ENCODE measurements at regions not wholly inside any gene's neighbourhood (a gene's known extent, or its start where the extent isn't known, plus 50 kb on each side); places are given as distances from the start of the nearest gene placed in this dataset.

GRCh38 chr9:25224996-25225395 lies 453.2 kb downstream of the TUSC1 start:
- Histone ChIP-seq H3K79me2 (ENCODE audit: control insufficient read depth, insufficient read depth, low read length, unreplicated experiment) (no peaks in the 10 kb centered on the region), H2AFZ (ENCODE audit: low read length, unreplicated experiment) (no peak overlapping the region), H3K4me1 (ENCODE audit: control insufficient read depth, insufficient read depth, low read length, unreplicated experiment) (no peaks in the 10 kb centered on the region), H3K27ac (ENCODE audit: low read depth, low read length) (no peak overlapping the region), H3K36me3 (ENCODE audit: insufficient read depth, low read length) (no peaks in the 10 kb centered on the region), H3K4me3 (ENCODE audit: low read depth, low read length) (no peak overlapping the region), H3K27me3 (ENCODE audit: insufficient read depth, low read length) (no peaks in the 10 kb centered on the region)

GRCh38 chr9:25224309-25224708 lies 453.9 kb downstream of the TUSC1 start:
- Histone ChIP-seq H3K79me2 (ENCODE audit: control insufficient read depth, insufficient read depth, low read length, unreplicated experiment) (no peaks in the 10 kb centered on the region), H3K4me1 (ENCODE audit: control insufficient read depth, insufficient read depth, low read length, unreplicated experiment) (no peaks in the 10 kb centered on the region), H3K36me3 (ENCODE audit: insufficient read depth, low read length) (no peaks in the 10 kb centered on the region), H3K27me3 (ENCODE audit: insufficient read depth, low read length) (no peaks in the 10 kb centered on the region), H3K27ac (ENCODE audit: low read depth, low read length) (no peak overlapping the region), H3K4me3 (ENCODE audit: low read depth, low read length) (no peak overlapping the region), H2AFZ (ENCODE audit: low read length, unreplicated experiment) (no peak overlapping the region)

GRCh38 chr9:25212361-25212760 lies 465.9 kb downstream of the TUSC1 start:
- Histone ChIP-seq H3K4me3 (ENCODE audit: low read depth, low read length) (no peak overlapping the region), H3K4me1 (ENCODE audit: control insufficient read depth, insufficient read depth, low read length, unreplicated experiment) (no peaks in the 10 kb centered on the region), H2AFZ (ENCODE audit: low read length, unreplicated experiment) (no peak overlapping the region), H3K36me3 (ENCODE audit: insufficient read depth, low read length) (no peaks in the 10 kb centered on the region), H3K27me3 (ENCODE audit: insufficient read depth, low read length) (no peaks in the 10 kb centered on the region), H3K27ac (ENCODE audit: low read depth, low read length) (no peak overlapping the region), H3K79me2 (ENCODE audit: control insufficient read depth, insufficient read depth, low read length, unreplicated experiment) (no peaks in the 10 kb centered on the region)

GRCh38 chr9:25207402-25208195 lies 470.6 kb downstream of the TUSC1 start:
- Histone ChIP-seq H3K27ac (ENCODE audit: low read depth, low read length) (no peak overlapping the region), H3K79me2 (ENCODE audit: control insufficient read depth, insufficient read depth, low read length, unreplicated experiment) (no peaks in the 10 kb centered on the region), H2AFZ (ENCODE audit: low read length, unreplicated experiment) (no peak overlapping the region), H3K27me3 (ENCODE audit: insufficient read depth, low read length) (no peaks in the 10 kb centered on the region), H3K4me1 (ENCODE audit: control insufficient read depth, insufficient read depth, low read length, unreplicated experiment) (no peaks in the 10 kb centered on the region), H3K4me3 (ENCODE audit: low read depth, low read length) (no peak overlapping the region), H3K36me3 (ENCODE audit: insufficient read depth, low read length) (no peaks in the 10 kb centered on the region)

GRCh38 chr9:25206027-25206426 lies 472.2 kb downstream of the TUSC1 start:
- Histone ChIP-seq H3K79me2 (ENCODE audit: control insufficient read depth, insufficient read depth, low read length, unreplicated experiment) (no peaks in the 10 kb centered on the region), H3K27ac (ENCODE audit: low read depth, low read length) (no peak overlapping the region), H3K4me3 (ENCODE audit: low read depth, low read length) (no peak overlapping the region), H3K27me3 (ENCODE audit: insufficient read depth, low read length) (no peaks in the 10 kb centered on the region), H3K36me3 (ENCODE audit: insufficient read depth, low read length) (no peaks in the 10 kb centered on the region), H2AFZ (ENCODE audit: low read length, unreplicated experiment) (no peak overlapping the region), H3K4me1 (ENCODE audit: control insufficient read depth, insufficient read depth, low read length, unreplicated experiment) (no peaks in the 10 kb centered on the region)

GRCh38 chr9:25205285-25205684 lies 473.0 kb downstream of the TUSC1 start:
- Histone ChIP-seq H3K4me3 (ENCODE audit: low read depth, low read length) (no peak overlapping the region), H3K36me3 (ENCODE audit: insufficient read depth, low read length) (no peaks in the 10 kb centered on the region), H3K27me3 (ENCODE audit: insufficient read depth, low read length) (no peaks in the 10 kb centered on the region), H3K27ac (ENCODE audit: low read depth, low read length) (no peak overlapping the region), H3K79me2 (ENCODE audit: control insufficient read depth, insufficient read depth, low read length, unreplicated experiment) (no peaks in the 10 kb centered on the region), H2AFZ (ENCODE audit: low read length, unreplicated experiment) (no peak overlapping the region), H3K4me1 (ENCODE audit: control insufficient read depth, insufficient read depth, low read length, unreplicated experiment) (no peaks in the 10 kb centered on the region)

- no peak overlapping the region for H3K4me3 ChIP-seq (ENCODE audit: low read depth, low read length)
- H3K27me3 ChIP-seq (ENCODE audit: insufficient read depth, low read length): no peaks in the 10 kb centered on the region
- H3K36me3 ChIP-seq (ENCODE audit: insufficient read depth, low read length): no peaks in the 10 kb centered on the region
- no peaks in the 10 kb centered on the region for H3K4me1 ChIP-seq (ENCODE audit: control insufficient read depth, insufficient read depth, low read length, unreplicated experiment)
- H2AFZ ChIP-seq (ENCODE audit: low read length, unreplicated experiment): no peak overlapping the region
- no peak overlapping the region for H3K27ac ChIP-seq (ENCODE audit: low read depth, low read length)
- H3K79me2 ChIP-seq (ENCODE audit: control insufficient read depth, insufficient read depth, low read length, unreplicated experiment): no peaks in the 10 kb centered on the region
Observed at GRCh38 chr9:25177858-25178257, 500.4 kb downstream of the TUSC1 start.

GRCh38 chr9:25129537-25129936 lies 548.7 kb downstream of the TUSC1 start:
- H2AFZ ChIP-seq (ENCODE audit: low read length, unreplicated experiment): no peak overlapping the region
- no peaks in the 10 kb centered on the region for H3K4me1 ChIP-seq (ENCODE audit: control insufficient read depth, insufficient read depth, low read length, unreplicated experiment)
- H3K27me3 ChIP-seq (ENCODE audit: insufficient read depth, low read length): no peaks in the 10 kb centered on the region
- no peaks in the 10 kb centered on the region for H3K79me2 ChIP-seq (ENCODE audit: control insufficient read depth, insufficient read depth, low read length, unreplicated experiment)
- no peaks in the 10 kb centered on the region for H3K36me3 ChIP-seq (ENCODE audit: insufficient read depth, low read length)
- no peak overlapping the region for H3K4me3 ChIP-seq (ENCODE audit: low read depth, low read length)
- no peak overlapping the region for H3K27ac ChIP-seq (ENCODE audit: low read depth, low read length)

- Histone ChIP-seq H3K4me3 (ENCODE audit: low read depth, low read length) (no peak overlapping the region), H3K36me3 (ENCODE audit: insufficient read depth, low read length) (no peaks in the 10 kb centered on the region), H3K27ac (ENCODE audit: low read depth, low read length) (no peak overlapping the region), H2AFZ (ENCODE audit: low read length, unreplicated experiment) (no peak overlapping the region), H3K79me2 (ENCODE audit: control insufficient read depth, insufficient read depth, low read length, unreplicated experiment) (no peaks in the 10 kb centered on the region), H3K4me1 (ENCODE audit: control insufficient read depth, insufficient read depth, low read length, unreplicated experiment) (no peaks in the 10 kb centered on the region), H3K27me3 (ENCODE audit: insufficient read depth, low read length) (no peaks in the 10 kb centered on the region)
Observed at GRCh38 chr9:25121811-25122210, 556.4 kb downstream of the TUSC1 start.

- Histone ChIP-seq H3K79me2 (ENCODE audit: control insufficient read depth, insufficient read depth, low read length, unreplicated experiment) (no peaks in the 10 kb centered on the region), H3K4me1 (ENCODE audit: control insufficient read depth, insufficient read depth, low read length, unreplicated experiment) (no peaks in the 10 kb centered on the region), H3K27ac (ENCODE audit: low read depth, low read length) (no peak overlapping the region), H3K27me3 (ENCODE audit: insufficient read depth, low read length) (no peaks in the 10 kb centered on the region), H3K4me3 (ENCODE audit: low read depth, low read length) (no peak overlapping the region), H3K36me3 (ENCODE audit: insufficient read depth, low read length) (no peaks in the 10 kb centered on the region), H2AFZ (ENCODE audit: low read length, unreplicated experiment) (no peak overlapping the region)
Observed at GRCh38 chr9:25119041-25119440, 559.2 kb downstream of the TUSC1 start.

GRCh38 chr9:25117791-25118190 lies 560.5 kb downstream of the TUSC1 start:
- Histone ChIP-seq H2AFZ (ENCODE audit: low read length, unreplicated experiment) (no peak overlapping the region), H3K4me1 (ENCODE audit: control insufficient read depth, insufficient read depth, low read length, unreplicated experiment) (no peaks in the 10 kb centered on the region), H3K27me3 (ENCODE audit: insufficient read depth, low read length) (no peaks in the 10 kb centered on the region), H3K4me3 (ENCODE audit: low read depth, low read length) (no peak overlapping the region), H3K27ac (ENCODE audit: low read depth, low read length) (no peak overlapping the region), H3K36me3 (ENCODE audit: insufficient read depth, low read length) (no peaks in the 10 kb centered on the region), H3K79me2 (ENCODE audit: control insufficient read depth, insufficient read depth, low read length, unreplicated experiment) (no peaks in the 10 kb centered on the region)
